CD4-positive, alpha-beta T cell treated with Interleukin-12 subunit alpha and Interleukin-12 subunit beta, for 1 hour (primary cell): ENCODE measurements at regions not wholly inside any gene's neighbourhood (a gene's known extent, or its start where the extent isn't known, plus 50 kb on each side); places are given as distances from the start of the nearest gene placed in this dataset.

Experiments used
- DNase-seq: peaks from one replicate; pipeline ENCODE4 v3.0.0-alpha.2; 2020

DNA sequence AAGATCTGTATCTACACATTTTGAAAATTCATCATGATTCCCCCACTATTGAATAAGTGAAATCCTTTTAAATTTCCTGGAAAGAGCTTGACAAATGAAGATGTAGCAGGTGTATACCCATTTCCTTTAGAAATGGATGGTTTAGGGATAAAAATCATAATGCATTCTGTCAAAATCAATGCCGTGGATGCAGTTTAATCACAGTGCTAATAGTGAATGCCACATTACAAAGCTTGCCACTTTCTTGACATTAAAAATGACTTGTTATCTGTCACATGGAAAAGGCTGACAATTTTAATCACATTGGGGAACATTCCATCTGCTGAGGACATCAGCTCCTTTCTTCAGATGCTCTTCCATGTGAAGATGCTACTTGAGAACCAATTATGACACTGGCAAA, 229.6 kb downstream of the GPAM start:
- no peak for DNase-seq

DNA sequence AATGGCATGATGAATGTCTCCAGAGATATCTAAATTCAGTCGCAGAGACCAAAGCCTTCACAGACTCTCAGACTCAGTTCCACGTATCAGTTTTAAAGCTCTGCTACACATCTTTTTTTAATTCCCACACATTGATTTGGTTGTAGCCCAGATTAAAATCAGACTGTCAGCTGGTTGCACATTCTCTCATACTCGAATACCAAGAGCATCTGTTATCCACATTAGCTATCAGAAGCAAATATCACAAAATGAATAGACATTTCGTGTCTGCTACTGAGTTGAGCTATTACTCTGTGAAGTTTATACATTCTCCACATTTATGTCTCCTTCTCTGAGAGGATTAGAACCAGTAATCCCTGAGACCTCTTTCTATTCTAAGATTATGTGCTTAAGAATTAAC, 229.2 kb downstream of the GPAM start:
- no peak for DNase-seq

DNA sequence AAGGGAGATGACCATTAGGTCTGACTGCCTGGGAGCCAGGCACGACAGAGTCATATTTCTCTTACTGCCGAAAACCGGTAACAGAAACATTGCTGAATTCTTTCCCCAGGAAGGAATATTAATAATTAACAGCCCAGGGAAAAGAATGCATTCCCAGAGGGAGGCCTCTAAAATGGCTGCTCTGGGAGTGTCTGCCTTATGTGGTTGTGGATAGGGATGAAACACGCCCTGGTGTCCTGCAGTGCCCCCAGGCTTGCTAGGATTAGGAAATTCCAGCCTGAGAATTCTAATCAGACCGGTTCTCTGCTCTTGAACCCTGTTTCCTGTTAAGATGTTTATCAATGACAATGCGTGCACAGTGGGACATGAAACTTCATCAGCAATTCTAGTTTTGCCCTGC, 226.7 kb downstream of the GPAM start:
- DNase-seq, result no peak

DNA sequence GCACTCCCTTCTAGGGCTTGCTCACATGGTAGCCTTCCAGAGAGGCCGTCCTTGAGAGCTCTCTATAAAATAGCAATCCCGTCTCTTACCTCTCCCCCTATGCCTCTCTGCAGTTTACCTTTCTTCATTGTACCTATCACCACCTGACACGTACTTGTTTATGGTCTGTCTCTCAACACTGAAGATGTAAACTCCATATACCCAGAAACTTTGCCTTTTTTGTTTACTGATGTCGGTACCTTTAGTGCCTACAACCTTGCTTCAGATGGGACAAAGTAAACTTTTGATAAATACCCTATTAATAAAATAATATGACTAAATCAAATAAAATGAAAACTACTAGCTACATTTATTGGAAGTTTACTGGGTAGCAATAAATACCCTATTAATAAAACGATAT, 220.6 kb downstream of the GPAM start:
- no peak for DNase-seq

DNA sequence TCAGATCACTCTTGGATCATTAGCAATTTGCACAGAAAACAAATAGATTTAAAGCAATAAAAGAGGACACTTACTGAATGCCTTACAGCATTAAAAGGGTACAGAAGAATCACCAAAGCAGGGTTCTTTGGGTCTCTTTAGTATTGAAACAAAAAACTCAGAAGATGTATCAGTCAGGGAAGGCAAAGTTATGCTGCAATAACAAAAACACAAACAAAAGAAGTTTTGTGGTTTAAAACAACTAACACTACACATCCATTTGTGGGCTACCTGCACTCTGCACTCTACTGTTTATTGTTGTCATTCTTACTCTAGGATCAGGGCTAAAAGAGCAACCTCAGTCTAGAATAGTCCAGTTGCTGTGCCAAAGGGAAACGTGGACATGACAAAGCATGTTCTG, 216.4 kb downstream of the GPAM start:
- DNase-seq, result no peak

DNA sequence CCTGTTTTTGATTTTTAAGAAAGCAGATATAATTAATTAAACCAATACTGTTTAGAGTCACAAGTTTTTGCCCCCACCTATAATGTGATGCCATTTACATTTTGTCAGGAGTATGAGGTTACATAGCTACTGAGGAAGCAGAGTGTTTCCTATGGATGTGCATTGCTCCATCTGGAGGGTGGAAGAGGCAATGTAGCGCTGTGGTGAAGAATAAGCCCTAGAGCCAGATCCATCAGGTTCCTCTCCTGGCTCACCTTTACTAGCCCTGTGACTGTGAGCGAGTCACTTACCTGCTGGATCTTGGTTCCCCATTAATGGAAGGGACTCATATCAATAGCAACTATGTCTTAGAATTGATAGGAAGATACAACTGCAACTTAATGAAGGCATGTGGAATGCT, 216.0 kb downstream of the GPAM start:
- DNase-seq, result no peak

DNA sequence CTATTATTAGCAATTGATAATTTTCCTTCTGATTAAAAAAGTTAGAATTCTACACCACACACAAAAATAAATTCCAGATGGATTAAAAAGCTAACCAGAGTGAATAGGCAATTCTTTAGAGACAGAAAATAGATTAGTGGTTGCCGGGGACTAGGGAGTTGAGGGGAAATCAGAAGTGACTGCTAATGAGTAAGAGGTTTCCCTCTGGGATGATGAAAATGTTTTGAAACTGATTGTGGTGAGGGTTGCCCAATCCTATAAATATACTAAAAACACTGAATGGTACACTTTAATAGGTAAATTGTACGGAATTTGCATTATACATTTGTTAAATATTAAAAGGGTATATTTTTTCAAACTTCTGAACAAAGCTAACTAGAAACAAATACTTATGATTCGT, 214.9 kb downstream of the GPAM start:
- no peak for DNase-seq

DNA sequence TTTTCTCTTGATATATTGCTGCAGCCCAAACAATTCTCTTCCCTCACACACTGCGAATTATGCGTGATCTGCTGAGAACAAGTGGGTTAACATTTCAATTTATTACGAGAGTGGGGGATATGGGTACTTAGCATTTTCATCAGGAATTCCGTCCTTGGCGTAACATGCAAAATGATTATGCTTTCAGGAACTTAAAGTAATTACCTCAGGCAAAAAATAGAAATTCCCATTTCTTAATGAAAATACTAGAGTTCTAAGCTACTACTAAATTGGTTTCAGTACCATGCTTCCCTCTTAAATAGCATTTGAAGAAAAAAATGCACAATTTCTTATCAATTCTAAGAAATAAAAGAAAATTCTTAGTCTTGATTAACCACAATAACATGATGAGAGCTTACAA, 213.5 kb downstream of the GPAM start:
- DNase-seq, result no peak

DNA sequence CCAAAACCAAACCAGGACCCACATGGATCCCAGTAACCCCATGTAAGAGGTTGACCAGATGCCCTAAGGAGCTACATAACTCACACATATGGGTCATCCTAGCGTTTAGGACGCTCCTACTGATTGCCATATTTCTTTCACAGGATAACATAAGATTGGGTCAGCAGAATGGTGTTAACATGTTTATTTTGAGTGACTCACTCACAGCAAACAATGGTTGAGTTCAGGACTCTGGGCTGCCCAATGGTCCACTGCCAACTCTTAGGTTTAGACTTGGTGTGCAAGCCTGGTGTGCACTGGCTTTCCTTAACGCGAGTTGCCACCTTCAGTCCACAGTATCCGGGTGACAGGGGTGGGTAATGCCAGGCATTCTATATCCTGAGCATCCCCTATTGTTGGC, 211.5 kb downstream of the GPAM start:
- no peak for DNase-seq

DNA sequence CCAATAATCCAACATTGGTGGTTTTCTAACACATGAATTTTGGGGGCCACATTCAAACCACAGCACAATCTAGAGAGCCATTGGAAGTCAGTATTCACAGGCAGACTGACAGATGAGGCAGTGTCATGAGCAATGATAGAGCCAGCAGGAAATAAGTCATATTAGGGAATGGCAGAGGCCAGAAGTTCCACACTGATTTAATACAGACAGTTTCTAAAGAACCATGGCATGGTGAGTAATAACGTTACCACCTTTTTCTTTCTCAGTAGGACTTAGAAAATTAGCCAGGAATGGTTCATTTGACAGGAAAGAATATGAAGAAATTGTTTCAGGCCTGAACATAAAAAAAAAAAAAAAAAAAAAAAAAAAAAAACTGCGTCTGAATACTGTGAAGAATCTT, 210.3 kb downstream of the GPAM start:
- DNase-seq, result no peak

DNA sequence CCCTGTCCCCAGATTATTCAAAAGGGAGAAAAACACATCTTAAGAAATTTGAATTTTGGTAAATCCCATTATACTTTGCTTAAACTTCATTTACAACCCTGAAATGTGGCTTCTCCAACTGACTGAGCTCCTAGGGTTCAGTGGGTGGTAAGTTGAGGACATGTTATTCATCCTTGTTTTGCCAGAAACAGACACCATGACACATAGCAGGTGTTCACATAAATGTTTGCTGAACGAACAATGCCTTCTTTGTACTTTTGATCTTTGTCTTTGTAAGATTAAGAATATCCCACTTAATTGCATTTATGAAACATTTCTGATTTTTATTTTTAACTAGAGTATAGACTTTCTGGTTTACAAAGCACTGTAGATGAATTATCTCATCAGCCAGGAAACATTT, 209.7 kb downstream of the GPAM start:
- no peak for DNase-seq

DNA sequence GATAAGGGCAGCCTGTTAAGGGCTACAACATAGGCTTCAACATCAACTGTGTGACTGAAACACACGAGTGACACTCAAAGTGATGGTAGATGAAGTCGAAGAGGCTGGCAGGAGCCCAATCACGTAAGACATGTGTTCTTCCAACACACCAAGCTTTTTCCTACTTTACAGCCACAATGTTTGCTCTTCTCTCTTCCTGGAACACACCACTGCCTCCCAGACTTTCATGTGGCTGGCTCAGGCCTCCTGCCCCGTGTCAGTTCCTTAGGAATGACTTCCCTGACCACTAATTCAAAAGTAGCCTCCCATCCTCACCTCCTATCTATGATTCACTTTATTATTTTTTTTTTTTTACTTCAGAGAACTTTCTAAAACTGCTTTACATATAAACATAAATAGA, 209.2 kb downstream of the GPAM start:
- DNase-seq, result no peak

DNA sequence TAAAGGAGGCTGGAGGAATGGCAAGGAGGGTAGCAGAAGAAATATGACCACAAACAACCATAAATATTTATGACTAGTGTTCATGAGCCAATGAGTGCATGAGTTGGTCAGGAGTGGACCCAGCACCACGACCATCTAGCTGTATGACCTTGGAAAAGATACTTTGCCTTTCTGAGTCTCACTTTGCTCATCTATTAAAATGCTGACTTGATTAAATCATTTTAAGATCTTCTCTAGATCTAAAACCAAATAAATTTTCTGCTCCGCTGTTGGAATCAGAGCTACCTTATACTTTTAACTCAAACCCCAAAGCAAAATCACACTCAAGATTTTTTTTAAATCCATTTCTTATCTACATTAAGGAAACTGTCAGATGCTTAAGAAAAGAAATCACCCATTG, 207.0 kb downstream of the GPAM start:
- no peak for DNase-seq

DNA sequence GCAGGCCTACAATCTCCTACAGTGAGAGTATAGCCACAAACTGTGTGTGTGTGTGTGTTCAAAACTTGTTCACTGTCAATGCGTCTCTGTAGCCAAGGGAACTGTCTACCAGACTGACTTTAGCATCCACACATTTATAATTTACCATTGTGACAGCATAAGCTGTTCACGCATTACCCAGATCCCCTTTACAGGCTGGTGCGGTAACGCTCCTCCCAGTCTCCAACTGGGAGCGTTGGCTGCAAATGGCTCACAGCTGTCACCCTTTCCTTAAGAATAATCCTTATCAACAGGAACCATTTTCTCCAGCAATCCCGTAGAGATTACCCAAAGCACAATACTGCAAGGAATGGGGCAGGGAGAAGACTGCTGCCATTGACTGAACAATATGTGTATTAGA, 199.5 kb downstream of the GPAM start:
- DNase-seq, result no peak

DNA sequence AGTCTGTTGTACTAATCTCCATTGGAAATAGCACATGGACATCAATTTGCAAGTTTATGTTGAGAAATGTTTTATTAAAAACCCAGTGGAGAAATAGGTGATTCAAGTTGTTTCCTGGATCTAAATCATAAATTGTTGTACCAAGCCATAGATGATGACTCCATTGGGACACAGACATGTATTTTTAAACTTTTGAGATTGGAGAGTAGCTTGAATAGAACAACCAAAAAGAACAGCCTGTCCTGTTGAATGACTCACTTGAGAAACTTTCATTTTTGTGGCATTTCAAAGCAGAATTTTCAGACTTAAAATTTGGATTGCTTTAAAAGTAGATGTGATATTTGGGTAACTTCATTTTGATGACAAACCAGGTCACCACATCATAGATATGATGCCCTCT, 197.5 kb downstream of the GPAM start:
- no peak for DNase-seq

DNA sequence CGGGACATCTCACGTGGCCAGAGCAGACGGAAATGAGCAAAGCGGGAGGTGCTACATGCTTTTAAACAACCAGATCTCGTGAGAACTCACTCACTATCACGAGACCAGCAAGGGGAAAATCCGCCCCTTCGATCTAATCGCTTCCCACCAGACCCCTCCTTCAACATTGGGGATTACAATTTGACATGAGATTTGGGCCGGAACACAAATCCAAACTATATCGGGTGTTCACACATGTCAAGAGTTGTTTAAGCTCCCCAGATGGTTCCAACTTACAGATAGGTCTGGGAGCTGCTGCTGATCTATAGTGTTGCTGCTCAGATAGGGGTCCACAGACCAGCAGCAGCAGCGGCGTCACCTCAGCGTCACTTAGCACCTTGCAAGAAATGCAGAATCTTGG, 194.9 kb downstream of the GPAM start:
- DNase-seq, result no peak

DNA sequence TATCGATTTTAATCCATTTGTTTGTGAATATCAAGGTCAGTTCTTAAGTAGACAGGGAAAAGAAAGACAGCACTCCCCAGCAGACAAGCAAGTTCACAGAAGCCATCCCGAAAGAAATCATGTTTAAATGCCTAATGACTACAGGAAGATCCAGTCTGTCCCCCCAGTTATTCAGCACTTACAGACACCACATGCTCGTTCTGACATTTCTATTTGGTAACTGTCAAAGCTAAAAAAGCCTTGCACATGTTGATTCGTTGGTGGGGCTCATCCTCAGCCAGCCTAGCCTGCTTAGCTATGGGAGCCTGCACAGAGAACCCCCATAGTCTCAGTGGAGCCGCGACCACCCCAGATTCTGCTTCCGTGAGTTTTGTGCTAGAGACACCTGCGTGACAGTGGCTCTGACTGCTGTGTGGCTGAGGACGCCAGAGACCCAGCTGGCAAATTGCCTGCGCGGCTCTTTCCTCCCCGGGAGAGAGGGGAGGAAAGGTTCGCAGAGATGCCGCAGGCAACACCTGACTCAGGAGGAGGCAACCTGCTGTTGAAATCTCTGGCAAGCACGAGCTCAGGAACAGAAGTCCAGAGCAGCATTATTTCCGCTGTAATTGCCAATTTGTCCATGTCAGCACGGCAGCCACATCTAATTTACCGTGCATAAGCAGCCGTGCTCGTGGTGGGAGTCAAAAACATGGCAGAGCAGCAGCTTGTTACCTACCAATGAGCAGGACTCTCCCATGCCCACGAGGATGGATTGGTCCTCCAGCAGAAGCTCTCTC, 194.2 kb downstream of the GPAM start:
- no peak for DNase-seq

DNA sequence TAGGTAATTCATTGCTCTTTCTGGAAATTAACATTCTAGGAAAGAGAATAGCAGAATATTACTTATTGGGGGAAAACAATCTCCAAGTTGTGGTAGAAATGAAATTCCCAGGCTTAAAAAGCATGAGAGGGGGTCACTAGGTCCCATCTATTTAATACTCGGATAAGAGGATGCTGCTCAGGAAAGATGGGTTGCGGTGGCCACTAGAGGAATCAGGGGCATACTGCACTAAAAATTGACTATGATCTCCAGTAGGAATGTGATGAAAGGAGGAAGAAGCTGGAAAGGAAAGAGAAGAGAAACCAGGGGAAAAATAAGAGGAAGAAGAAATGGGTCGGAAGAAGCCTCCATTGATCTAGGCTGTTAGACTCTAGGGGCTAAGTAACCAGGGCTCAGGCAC, 192.8 kb downstream of the GPAM start:
- no peak for DNase-seq

DNA sequence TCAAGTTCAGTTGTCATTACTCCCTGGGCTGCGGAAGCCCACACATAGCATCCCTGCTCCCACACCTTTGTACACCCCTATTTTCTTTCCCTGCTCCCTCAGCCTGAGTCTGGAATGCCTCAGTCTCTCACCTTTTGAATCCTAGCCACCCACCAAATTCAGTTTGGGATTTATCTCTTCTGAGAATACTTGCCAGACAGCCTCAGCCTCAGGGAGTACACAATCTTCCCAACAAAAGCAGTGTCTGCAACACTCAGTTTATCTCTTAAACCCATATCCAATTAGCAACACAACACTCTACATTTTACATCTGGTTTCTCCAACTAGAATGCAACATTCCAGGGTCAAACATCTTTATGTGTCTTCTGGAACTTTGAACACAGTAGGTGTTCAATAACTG, 190.2 kb downstream of the GPAM start:
- no peak for DNase-seq

DNA sequence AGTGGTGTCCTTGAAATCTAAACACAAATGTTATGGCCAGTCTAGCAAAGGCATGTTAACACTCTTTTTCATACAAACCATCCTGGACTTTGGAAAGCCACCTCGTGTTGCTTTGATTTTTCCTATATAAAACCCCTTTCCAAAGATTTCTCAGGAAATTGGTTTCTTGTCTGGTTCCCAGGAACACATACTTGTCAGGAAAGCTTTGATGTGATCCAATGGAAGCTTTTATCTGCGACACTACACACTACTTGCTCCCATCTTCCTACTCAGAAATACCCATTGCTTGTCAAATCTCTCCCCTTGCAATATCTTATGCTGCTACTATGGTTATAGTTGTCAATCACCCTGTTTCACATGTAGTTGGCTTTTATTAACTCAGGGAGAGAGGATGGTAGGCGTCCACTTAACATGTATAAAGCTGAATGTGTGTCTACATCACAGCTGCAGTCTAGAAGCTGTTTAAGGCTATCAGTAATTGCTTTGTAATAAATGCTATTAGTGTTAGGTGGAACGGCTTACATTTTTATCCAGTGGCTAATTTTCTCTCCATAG, 189.6 kb downstream of the GPAM start:
- DNase-seq, result no peak

DNA sequence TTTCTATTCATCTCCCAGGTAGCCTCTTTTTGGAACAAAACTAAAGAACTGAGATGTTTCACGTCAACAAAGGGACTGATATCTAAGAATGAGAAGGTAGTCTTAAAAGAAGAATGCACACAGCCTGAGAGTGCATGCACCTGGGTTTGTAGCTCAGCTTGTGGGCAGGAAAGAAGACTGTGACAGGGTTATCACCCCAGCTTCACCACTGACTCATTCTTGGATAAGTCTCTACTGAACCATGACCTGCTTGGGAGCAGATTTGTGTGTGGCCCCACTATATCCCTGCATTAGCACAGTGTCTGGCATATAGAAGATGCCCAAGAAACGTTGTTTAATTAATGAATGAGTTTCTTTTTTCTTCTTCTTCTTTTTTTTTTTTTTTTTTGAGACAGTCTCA, 187.5 kb downstream of the GPAM start:
- no peak for DNase-seq

DNA sequence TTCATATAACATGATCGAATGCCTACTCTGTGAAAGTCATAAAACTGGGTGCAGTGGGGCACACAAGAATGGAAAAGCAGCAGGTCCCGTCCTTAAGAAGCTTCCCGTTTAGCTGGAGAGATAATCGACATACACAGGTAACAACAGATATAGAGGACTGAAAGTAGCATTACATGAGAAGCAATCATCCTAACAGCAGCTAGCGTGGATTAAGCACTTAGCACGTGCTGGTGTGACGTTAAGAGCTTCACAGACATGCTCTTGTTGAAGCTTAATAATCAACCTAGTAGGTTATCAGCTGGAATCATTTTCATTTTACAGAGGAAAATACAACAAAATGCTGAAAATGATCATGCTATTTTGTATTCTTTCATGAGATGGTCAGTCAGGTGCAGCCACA, 184.8 kb downstream of the GPAM start:
- no peak for DNase-seq

DNA sequence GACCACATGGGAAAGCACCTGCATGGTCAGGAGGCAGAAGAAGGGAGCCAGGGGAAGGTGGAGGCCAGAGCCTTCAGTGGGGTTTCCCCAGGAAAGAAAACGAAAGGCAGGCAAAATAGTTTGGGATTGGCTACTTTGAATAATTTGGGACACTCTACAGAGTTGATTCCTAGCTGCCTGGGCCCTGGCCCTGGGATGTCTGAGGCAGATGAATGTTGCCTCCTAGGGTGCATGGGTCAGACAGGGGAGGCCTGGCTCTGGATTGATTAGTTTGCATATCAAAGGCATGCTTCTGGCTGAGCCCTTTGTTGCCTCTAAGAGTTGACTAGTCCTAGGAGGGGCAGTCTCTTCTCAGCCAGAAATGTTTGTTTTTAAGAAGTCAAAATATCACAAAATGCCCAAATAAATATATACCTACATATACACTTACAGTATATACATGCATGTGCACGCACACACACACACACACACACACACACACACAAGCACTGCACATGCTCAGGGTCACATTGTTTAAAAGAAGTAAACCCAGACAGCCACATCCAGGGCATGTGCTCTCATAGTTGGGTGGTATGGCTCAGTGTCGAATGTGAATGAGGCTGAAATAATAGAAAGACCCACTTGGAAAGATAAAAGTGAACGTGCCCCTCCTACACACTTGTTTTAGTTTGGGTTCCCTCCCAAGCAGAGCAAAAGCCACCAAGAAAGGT, 184.2 kb downstream of the GPAM start:
- no peak for DNase-seq

DNA sequence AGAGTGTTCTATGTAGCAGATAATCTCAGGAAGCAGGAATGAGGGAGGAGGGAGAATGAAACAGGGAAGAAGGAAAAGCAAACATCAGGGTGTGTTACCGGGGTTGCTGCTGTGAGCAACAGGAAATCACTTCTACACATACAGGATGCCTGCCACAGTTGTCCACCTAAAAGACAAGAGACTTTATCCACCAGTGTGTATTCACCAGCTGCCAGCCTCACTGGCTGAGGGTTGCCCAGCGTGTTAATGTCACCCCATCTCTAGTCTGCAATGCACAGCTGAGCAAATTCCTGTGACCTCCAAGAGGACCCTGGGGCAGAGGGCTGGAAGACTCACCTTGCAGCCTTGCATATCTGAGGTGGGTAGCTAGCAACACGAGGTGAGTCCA, 183.7 kb downstream of the GPAM start:
- DNase-seq, result no peak

DNA sequence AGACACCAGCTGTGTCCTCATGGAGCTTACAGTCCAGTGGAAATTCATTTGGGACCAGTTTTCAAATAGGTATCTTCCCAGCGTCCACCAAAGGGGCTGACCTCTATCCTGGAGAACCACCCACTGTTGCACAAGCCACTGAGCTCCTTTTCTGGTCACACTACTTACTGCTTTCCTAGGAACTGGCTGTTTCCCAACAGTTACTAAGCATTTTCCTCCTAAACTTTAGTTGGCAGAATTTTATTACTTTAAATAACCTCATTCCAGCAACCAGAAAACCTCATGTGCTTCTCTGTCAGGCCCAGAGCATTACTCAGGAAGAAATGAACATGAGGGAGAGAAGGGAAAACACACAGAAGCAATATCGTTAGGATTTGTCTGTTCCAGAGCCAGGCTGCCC, 183.1 kb downstream of the GPAM start:
- no peak for DNase-seq
